ENCODE measurements at regions not wholly inside any gene's neighbourhood (a gene's known extent, or its start where the extent isn't known, plus 50 kb on each side); places are given as distances from the start of the nearest gene placed in this dataset.

DNA sequence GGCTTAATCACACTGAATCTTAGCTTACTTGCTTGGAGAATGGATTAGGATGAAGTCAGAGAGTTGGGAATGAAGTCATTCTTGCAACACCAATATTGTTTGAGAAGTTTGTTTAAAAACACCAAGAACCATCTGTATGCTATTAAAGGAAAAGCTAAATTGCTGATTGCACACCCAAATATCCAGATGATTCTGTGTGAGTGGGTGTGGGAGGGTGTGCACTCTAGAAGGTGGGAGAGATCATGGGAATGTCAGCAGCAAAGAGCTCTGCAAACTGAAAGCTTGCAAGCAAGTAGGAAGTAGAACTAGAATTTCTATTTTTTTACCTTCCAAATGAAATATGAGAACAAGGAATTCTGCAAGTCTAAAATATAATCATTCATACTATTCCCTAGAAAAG is 364.9 kb downstream of the NR2F2 start:
- intact Hi-C loops (cut with micrococcal nuclease; ENCODE audit: unreplicated experiment), result no loop called here
- no peaks in the 10 kb centered on the region for H3K79me2 ChIP-seq (ENCODE audit: insufficient read depth, low read depth, low read length)
- CTCF ChIA-PET (ENCODE audit: unreplicated experiment), result no interaction called here
- H3K27ac ChIP-seq (ENCODE audit: low read depth, low read length, poor library complexity, severe bottlenecking), result no peak overlapping the region
- POLR2A ChIA-PET, result interaction anchor here (0.6 kb wide), 1 partner anchor 10 kb away, joined by 3 read pairs; no protein-coding TSS in a partner anchor
- TF ChIP-seq, protein P1, sequence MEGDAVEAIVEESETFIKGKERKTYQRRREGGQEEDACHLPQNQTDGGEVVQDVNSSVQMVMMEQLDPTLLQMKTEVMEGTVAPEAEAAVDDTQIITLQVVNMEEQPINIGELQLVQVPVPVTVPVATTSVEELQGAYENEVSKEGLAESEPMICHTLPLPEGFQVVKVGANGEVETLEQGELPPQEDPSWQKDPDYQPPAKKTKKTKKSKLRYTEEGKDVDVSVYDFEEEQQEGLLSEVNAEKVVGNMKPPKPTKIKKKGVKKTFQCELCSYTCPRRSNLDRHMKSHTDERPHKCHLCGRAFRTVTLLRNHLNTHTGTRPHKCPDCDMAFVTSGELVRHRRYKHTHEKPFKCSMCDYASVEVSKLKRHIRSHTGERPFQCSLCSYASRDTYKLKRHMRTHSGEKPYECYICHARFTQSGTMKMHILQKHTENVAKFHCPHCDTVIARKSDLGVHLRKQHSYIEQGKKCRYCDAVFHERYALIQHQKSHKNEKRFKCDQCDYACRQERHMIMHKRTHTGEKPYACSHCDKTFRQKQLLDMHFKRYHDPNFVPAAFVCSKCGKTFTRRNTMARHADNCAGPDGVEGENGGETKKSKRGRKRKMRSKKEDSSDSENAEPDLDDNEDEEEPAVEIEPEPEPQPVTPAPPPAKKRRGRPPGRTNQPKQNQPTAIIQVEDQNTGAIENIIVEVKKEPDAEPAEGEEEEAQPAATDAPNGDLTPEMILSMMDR (conservative IDR thresholded peaks at IDR 0.05; ENCODE audit: low read length), result no peak
- TF ChIP-seq EZH2phosphoT487 (IDR thresholded peaks at IDR 0.05; ENCODE audit: borderline replicate concordance, low read depth, low read length), result no peak
- no peak overlapping the region for H2AFZ ChIP-seq (ENCODE audit: low read length)
- no peak overlapping the region for H3K4me3 ChIP-seq (ENCODE audit: low read depth, low read length, poor library complexity, severe bottlenecking)
- no peak for DNase-seq (ENCODE audit: low spot score)
- no peak overlapping the region for H3K4me2 ChIP-seq (ENCODE audit: low read length)
- no peaks in the 10 kb centered on the region; the same call in 1 of the 2 replicates for H4K20me1 ChIP-seq (ENCODE audit: insufficient read depth, low read length)
- no TSS peak for BruUV-seq (replicated peaks)
- H3K4me1 ChIP-seq (ENCODE audit: insufficient read depth, low read length, poor library complexity, severe bottlenecking), result no peaks in the 10 kb centered on the region
- H3K36me3 ChIP-seq (ENCODE audit: insufficient read depth, low read length), result no peaks in the 10 kb centered on the region
- no peaks in the 10 kb centered on the region for H3K9me2 ChIP-seq (ENCODE audit: insufficient read depth, low read length)
- no peaks in the 10 kb centered on the region for H3K9me3 ChIP-seq (ENCODE audit: low read length)

DNA sequence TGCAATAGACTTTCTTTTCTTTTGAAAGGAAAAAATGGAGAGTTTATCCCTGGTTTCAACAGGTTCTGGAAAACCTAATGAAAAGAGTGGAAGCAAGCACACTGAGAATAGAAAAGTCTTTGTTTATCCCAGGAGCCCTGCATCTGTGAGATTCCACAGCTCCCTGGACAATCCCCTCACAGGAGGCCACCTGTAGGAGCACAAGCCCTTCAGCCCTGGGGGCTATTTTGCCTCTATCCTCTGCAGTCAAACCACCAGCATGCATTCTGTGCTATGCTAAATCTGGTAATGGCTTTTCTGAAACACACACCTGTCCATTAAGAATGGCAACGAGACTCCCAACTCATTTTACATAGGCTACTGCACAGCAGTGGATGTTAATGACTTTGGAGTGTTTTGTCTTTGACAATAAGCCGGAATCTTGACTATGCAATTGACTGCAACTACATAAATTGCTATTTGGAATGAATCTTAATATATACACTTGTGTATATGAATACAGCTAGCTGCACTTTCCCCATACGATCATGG is 369.4 kb downstream of the NR2F2 start:
- no TSS peak for BruUV-seq (replicated peaks)
- intact Hi-C loops (cut with micrococcal nuclease; ENCODE audit: unreplicated experiment), result no loop called here
- CTCF ChIA-PET (ENCODE audit: unreplicated experiment), result no interaction called here

DNA sequence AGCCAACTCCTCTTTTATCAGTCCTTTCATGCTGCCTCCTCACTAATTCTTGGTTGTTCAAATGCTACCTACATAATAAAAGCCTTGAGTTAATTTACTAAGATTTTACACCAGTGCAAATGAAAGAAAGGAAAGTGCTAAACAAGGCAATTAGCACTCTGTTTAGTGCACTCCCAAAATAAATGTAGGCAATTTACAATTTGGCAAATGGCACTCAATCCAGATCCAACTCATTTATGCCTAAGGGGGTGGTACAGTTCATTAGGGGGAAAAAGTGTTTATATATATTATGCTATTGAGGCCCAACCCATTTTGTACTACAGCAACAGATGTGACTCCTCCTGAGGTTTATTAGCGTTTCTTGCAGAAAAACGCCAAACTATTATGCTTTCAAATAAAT is 370.1 kb downstream of the NR2F2 start:
- no peaks in the 10 kb centered on the region for H3K4me1 ChIP-seq (ENCODE audit: insufficient read depth, low read length, poor library complexity, severe bottlenecking)
- H2AFZ ChIP-seq (ENCODE audit: low read length), result no peak overlapping the region
- no peak overlapping the region for H3K4me3 ChIP-seq (ENCODE audit: low read depth, low read length, poor library complexity, severe bottlenecking)
- no peaks in the 10 kb centered on the region for H3K36me3 ChIP-seq (ENCODE audit: insufficient read depth, low read length)
- no peak overlapping the region for H3K27ac ChIP-seq (ENCODE audit: low read depth, low read length, poor library complexity, severe bottlenecking)
- no peaks in the 10 kb centered on the region; the same call in 1 of the 2 replicates for H4K20me1 ChIP-seq (ENCODE audit: insufficient read depth, low read length)
- BruUV-seq (replicated peaks), result no TSS peak
- H3K9me3 ChIP-seq (ENCODE audit: low read length), result no peaks in the 10 kb centered on the region
- no peaks in the 10 kb centered on the region for H3K9me2 ChIP-seq (ENCODE audit: insufficient read depth, low read length)
- no peak for DNase-seq (ENCODE audit: low spot score)
- no peak for TF ChIP-seq EZH2phosphoT487 (IDR thresholded peaks at IDR 0.05; ENCODE audit: borderline replicate concordance, low read depth, low read length)
- TF ChIP-seq, protein P1 (conservative IDR thresholded peaks at IDR 0.05; ENCODE audit: low read length), result no peak
- ChIA-PET CTCF (ENCODE audit: unreplicated experiment) (no interaction called here), POLR2A (interaction anchor here (0.6 kb wide), 1 partner anchor 196 kb away, joined by 3 read pairs; no protein-coding TSS in a partner anchor)
- H3K79me2 ChIP-seq (ENCODE audit: insufficient read depth, low read depth, low read length), result no peaks in the 10 kb centered on the region
- intact Hi-C loops (cut with micrococcal nuclease; ENCODE audit: unreplicated experiment), result no loop called here
- H3K4me2 ChIP-seq (ENCODE audit: low read length), result no peak overlapping the region

More for the DNA sequence above, 369.4 kb downstream of the NR2F2 start:
- no peaks in the 10 kb centered on the region for H3K9me2 ChIP-seq (ENCODE audit: insufficient read depth, low read length)
- DNase-seq (ENCODE audit: low spot score), result no peak
- TF ChIP-seq EZH2phosphoT487 (IDR thresholded peaks at IDR 0.05; ENCODE audit: borderline replicate concordance, low read depth, low read length), result no peak
- TF ChIP-seq, protein P1 (conservative IDR thresholded peaks at IDR 0.05; ENCODE audit: low read length), result no peak
- no peaks in the 10 kb centered on the region for H3K9me3 ChIP-seq (ENCODE audit: low read length)
- POLR2A ChIA-PET, result no interaction called here
- no peak overlapping the region for H3K27ac ChIP-seq (ENCODE audit: low read depth, low read length, poor library complexity, severe bottlenecking)
- H3K4me2 ChIP-seq (ENCODE audit: low read length), result no peak overlapping the region
- no peaks in the 10 kb centered on the region for H3K4me1 ChIP-seq (ENCODE audit: insufficient read depth, low read length, poor library complexity, severe bottlenecking)
- no peaks in the 10 kb centered on the region; the same call in 1 of the 2 replicates for H4K20me1 ChIP-seq (ENCODE audit: insufficient read depth, low read length)
- no peaks in the 10 kb centered on the region for H3K36me3 ChIP-seq (ENCODE audit: insufficient read depth, low read length)
- no peak overlapping the region for H3K4me3 ChIP-seq (ENCODE audit: low read depth, low read length, poor library complexity, severe bottlenecking)
- no peaks in the 10 kb centered on the region for H3K79me2 ChIP-seq (ENCODE audit: insufficient read depth, low read depth, low read length)
- no peak overlapping the region for H2AFZ ChIP-seq (ENCODE audit: low read length)
